GM12878 (cell line): ENCODE measurements at regions not wholly inside any gene's neighbourhood (a gene's known extent, or its start where the extent isn't known, plus 50 kb on each side); places are given as distances from the start of the nearest gene placed in this dataset.

Source experiments
- ATAC-seq: fragments of 200-7000 bp; cut with Tn5 transposase; 3 replicates; pipeline ENCODE4 v1.9.1; 2020; ENCODE audit warnings: mild to moderate bottlenecking, moderate library complexity
- BruUV-seq: library from RNA; stranded (reverse); fragments of 400-500 nt; replicated peaks from 2 replicates; lab custom pipeline; 2021; lab: Mats Ljungman, UMichigan
- CTCF ChIA-PET: fragments of 300-600 bp; sonication (Branson Sonifier 250); formaldehyde crosslinking; extraction: SDS; loops from one replicate; lab custom pipeline; 2021; ENCODE audit warnings: inconsistent platforms; lab: Yijun Ruan, JAX
- POLR2A ChIA-PET: fragments of 350-600 bp; formaldehyde crosslinking; extraction: SDS; loops from one replicate; lab custom pipeline; 2021; ENCODE audit warnings: inconsistent platforms; lab: Charles Lee
- RAD21 ChIA-PET: fragments of 300-600 bp; sonication (Branson Sonifier 250); formaldehyde crosslinking; loops from one replicate; lab custom pipeline; 2023; ENCODE audit warnings: antibody characterized with exemption; ENCODE audit not compliant: unreplicated experiment; lab: Charles Lee
- SMC1A ChIA-PET: fragments of 300-600 bp; sonication (Branson Sonifier 250); formaldehyde crosslinking; loops from one replicate; lab custom pipeline; 2023; ENCODE audit not compliant: unreplicated experiment, uncharacterized antibody; lab: Charles Lee
- DNase-seq: peaks from one replicate; pipeline ENCODE4 v3.0.0-alpha.2; 2011; ENCODE audit warnings: low read depth, low spot score
- FAIRE-seq: peaks from 3 replicates; lab custom pipeline; 2011; peaks lifted over from hg19 to GRCh38; lab: Jason Lieb, UNC
- H2AFZ ChIP-seq: 2 replicates; pipeline ENCODE4 v1.6.0; 2011; ENCODE audit warnings: low read depth, low read length, control low read depth; ENCODE audit not compliant: control insufficient read depth
- H3K27ac ChIP-seq: 2 replicates; pipeline ENCODE4 v1.5.1; 2011; ENCODE audit warnings: control low read depth; ENCODE audit not compliant: control insufficient read depth, insufficient read depth
- H3K27me3 ChIP-seq, 2 experiments: replicated peaks in 1 of 2; 2 replicates each; pipeline versions ENCODE4 v1.6.0 to v1.6.1; 2011; ENCODE audit warnings: low read length in 1 of 2; ENCODE audit not compliant: control insufficient read depth in 2 of 2, insufficient read depth in 2 of 2
- H3K36me3 ChIP-seq, 2 experiments: 2 replicates each; pipeline ENCODE4 v1.5.1; 2011; ENCODE audit warnings: low read length in 1 of 2; ENCODE audit not compliant: control insufficient read depth in 2 of 2, insufficient read depth in 2 of 2
- H3K4me1 ChIP-seq: 2 replicates; pipeline ENCODE4 v1.6.1; 2011; ENCODE audit warnings: mild to moderate bottlenecking, low read length, moderate library complexity, mixed read lengths; ENCODE audit not compliant: control insufficient read depth, insufficient read depth
- H3K4me2 ChIP-seq: 2 replicates; pipeline ENCODE4 v1.6.0; 2011; ENCODE audit warnings: control low read depth; ENCODE audit not compliant: control insufficient read depth, insufficient read depth
- H3K4me3 ChIP-seq: fragments of 200-600 bp; sonication (generic); 2 replicates; pipeline ENCODE4 v1.5.1; 2016
- H3K79me2 ChIP-seq: 2 replicates; pipeline ENCODE4 v1.6.0; 2011; ENCODE audit warnings: low read length; ENCODE audit not compliant: control insufficient read depth, insufficient read depth
- H3K9ac ChIP-seq: 2 replicates; pipeline ENCODE4 v1.8.0; 2011; ENCODE audit warnings: low read length, control low read depth, mixed read lengths; ENCODE audit not compliant: control insufficient read depth, insufficient read depth
- H3K9me3 ChIP-seq: replicated peaks from 3 replicates; pipeline ENCODE4 v1.5.1; 2011; ENCODE audit warnings: mild to moderate bottlenecking, low read length; ENCODE audit not compliant: control insufficient read depth, insufficient read depth
- H4K20me1 ChIP-seq: 2 replicates; pipeline ENCODE4 v1.6.0; 2011; ENCODE audit not compliant: control insufficient read depth, insufficient read depth
- CHD4 ChIP-seq: fragments of 200-600 bp; sonication (generic); IDR thresholded peaks from 2 replicates; pipeline ENCODE4 v1.6.1; 2016; ENCODE audit warnings: mild to moderate bottlenecking
- E4F1 ChIP-seq: fragments of 450-650 bp; IDR thresholded peaks from 2 replicates; pipeline ENCODE4 v1.6.1; 2018; ENCODE audit warnings: borderline replicate concordance, mild to moderate bottlenecking; ENCODE audit not compliant: partially characterized antibody
- JUNB ChIP-seq: IDR thresholded peaks from 2 replicates; pipeline ENCODE4 v1.6.1; 2016; ENCODE audit warnings: antibody characterized with exemption, mild to moderate bottlenecking
- MEF2A ChIP-seq: IDR thresholded peaks from 2 replicates; pipeline ENCODE4 v1.6.1; 2011; ENCODE audit warnings: low read depth, mild to moderate bottlenecking, low read length, moderate library complexity; ENCODE audit not compliant: insufficient read depth
- MYB ChIP-seq: fragments of 150-350 bp; IDR thresholded peaks from 2 replicates; pipeline ENCODE4 v1.6.1; 2014; ENCODE audit warnings: mild to moderate bottlenecking, low read depth, low read length, borderline replicate concordance
- NRF1 ChIP-seq: conservative IDR thresholded peaks from 2 replicates; pipeline ENCODE4 v1.6.1; 2011; ENCODE audit warnings: mild to moderate bottlenecking, low read depth, low read length, improper control_type of control experiment
- RBBP5 ChIP-seq: fragments of 200-600 bp; sonication (generic); conservative IDR thresholded peaks from 2 replicates; pipeline ENCODE4 v1.6.1; 2016
- REST ChIP-seq: IDR thresholded peaks from 2 replicates; pipeline ENCODE4 v1.6.1; 2012; ENCODE audit warnings: mild to moderate bottlenecking, low read depth, low read length
- RFX5 ChIP-seq: IDR thresholded peaks from 2 replicates; pipeline ENCODE4 v1.6.1; 2011; ENCODE audit warnings: low read depth, low read length, improper control_type of control experiment
- RUNX3 ChIP-seq: IDR thresholded peaks from 2 replicates; pipeline ENCODE4 v1.6.1; 2012; ENCODE audit warnings: low read length, inconsistent platforms
- SIX5 ChIP-seq: IDR thresholded peaks from 2 replicates; pipeline ENCODE4 v1.6.1; 2011; ENCODE audit warnings: mild to moderate bottlenecking, low read depth, low read length, moderate library complexity; ENCODE audit not compliant: severe bottlenecking
- SRF ChIP-seq, 2 experiments: IDR thresholded peaks; 2 replicates each; pipeline ENCODE4 v1.6.1; 2011; ENCODE audit warnings: low read depth in 2 of 2, low read length in 2 of 2, mild to moderate bottlenecking in 1 of 2, moderate library complexity in 1 of 2
- ZNF622 ChIP-seq: fragments of 450-650 bp; IDR thresholded peaks from 2 replicates; pipeline ENCODE4 v1.6.1; 2017; ENCODE audit warnings: mild to moderate bottlenecking, inconsistent platforms
- ZZZ3 ChIP-seq: IDR thresholded peaks from 2 replicates; pipeline ENCODE4 v1.6.1; 2011; ENCODE audit warnings: low read depth; ENCODE audit not compliant: control insufficient read depth, insufficient read length
- WGBS: methylation state at CpG from one replicate; pipeline ENCODE4 v1.1.6; 2016; ENCODE audit warnings: low lambda C conversion rate; ENCODE audit not compliant: insufficient replicate concordance, insufficient coverage; ENCODE audit errors: missing lambda C conversion rate; 5-methylcytosine and 5-hydroxymethylcytosine counted together
- in situ Hi-C: fragments of 300-500 bp; cut with MboI; formaldehyde crosslinking; loops from 9 replicates; pipeline ENCODE4 v1.14.3; 2018; ENCODE audit warnings: mixed read lengths
- intact Hi-C: fragments of 100-400 bp; cut with micrococcal nuclease; formaldehyde crosslinking; loops from one replicate; pipeline ENCODE4 v1.14.2; 2022; ENCODE audit not compliant: unreplicated experiment

- H3K4me2 ChIP-seq: no peak overlapping the region
- no peak for FAIRE-seq
- no peaks in the 10 kb centered on the region for H3K27me3 ChIP-seq
- BruUV-seq: no TSS peak
- H3K4me3 ChIP-seq: no peak overlapping the region
- H2AFZ ChIP-seq: no peak overlapping the region
- in situ Hi-C loops (no loop called here), intact Hi-C loops (loop anchor here (10.0 kb wide), 1 partner anchor 410 kb away; no protein-coding TSS in a partner anchor)
- H3K4me1 ChIP-seq: no peaks in the 10 kb centered on the region
- H3K27ac ChIP-seq: no peak overlapping the region
- ChIA-PET CTCF (no interaction called here), RAD21 (no interaction called here), SMC1A (no interaction called here), POLR2A (no interaction called here)
- H4K20me1 ChIP-seq: no peaks in the 10 kb centered on the region
- no peaks in the 10 kb centered on the region for H3K36me3 ChIP-seq
- H3K9ac ChIP-seq: no peak overlapping the region
- WGBS: 42% methylated on average over 2 of the region's 2 CpGs
- H3K79me2 ChIP-seq: no peaks in the 10 kb centered on the region
- TF ChIP-seq NRF1: no peak
- DNase-seq: no peak
- no peaks in the 10 kb centered on the region for H3K9me3 ChIP-seq
- ATAC-seq: no peak
Observed at GRCh38 chr9:116005205-116005604, 148.4 kb upstream of the PAPPA start.

GRCh38 chr9:116007824-116008223 is 145.8 kb upstream of the PAPPA start:
- H3K4me2 ChIP-seq: no peak overlapping the region
- ATAC-seq: no peak
- 0% methylated on average over 2 of the region's 2 CpGs for WGBS
- H3K9ac ChIP-seq: no peak overlapping the region
- FAIRE-seq: no peak
- no peak for DNase-seq
- intact Hi-C loops (loop anchor here (10.0 kb wide), 1 partner anchor 413 kb away; no protein-coding TSS in a partner anchor), in situ Hi-C loops (no loop called here)
- ChIA-PET POLR2A (no interaction called here), RAD21 (no interaction called here), CTCF (no interaction called here), SMC1A (interaction anchor here (1.1 kb wide), 1 partner anchor 26 kb away, joined by 3 read pairs; no protein-coding TSS in a partner anchor)
- no TSS peak for BruUV-seq
- H3K36me3 ChIP-seq: no peaks in the 10 kb centered on the region
- no peaks in the 10 kb centered on the region for H3K9me3 ChIP-seq
- no peak overlapping the region for H3K27ac ChIP-seq
- H2AFZ ChIP-seq: no peak overlapping the region
- H4K20me1 ChIP-seq: no peaks in the 10 kb centered on the region
- H3K4me3 ChIP-seq: no peak overlapping the region
- no peaks in the 10 kb centered on the region for H3K4me1 ChIP-seq
- no peaks in the 10 kb centered on the region for H3K79me2 ChIP-seq
- H3K27me3 ChIP-seq: no peaks in the 10 kb centered on the region
- TF ChIP-seq RBBP5 (no peak), MYB (no peak), ZZZ3 (no peak), MEF2A (no peak), RFX5 (no peak), JUNB (no peak), REST (no peak), CHD4 (no peak), SIX5 (no peak), SRF (IDR thresholded peaks at IDR 0.05; ENCODE audit: low read depth in 2 of 2, low read length in 2 of 2) (no peak), E4F1 (no peak), RUNX3 (no peak), ZNF622 (no peak)
